A204.1 (cell line): ENCODE measurements at regions not wholly inside any gene's neighbourhood (a gene's known extent, or its start where the extent isn't known, plus 50 kb on each side); places are given as distances from the start of the nearest gene placed in this dataset.

ENCODE experiments used
- FAIRE-seq: peaks from 2 replicates; lab custom pipeline; 2012; peaks lifted over from hg19 to GRCh38; lab: Jason Lieb, UNC

DNA sequence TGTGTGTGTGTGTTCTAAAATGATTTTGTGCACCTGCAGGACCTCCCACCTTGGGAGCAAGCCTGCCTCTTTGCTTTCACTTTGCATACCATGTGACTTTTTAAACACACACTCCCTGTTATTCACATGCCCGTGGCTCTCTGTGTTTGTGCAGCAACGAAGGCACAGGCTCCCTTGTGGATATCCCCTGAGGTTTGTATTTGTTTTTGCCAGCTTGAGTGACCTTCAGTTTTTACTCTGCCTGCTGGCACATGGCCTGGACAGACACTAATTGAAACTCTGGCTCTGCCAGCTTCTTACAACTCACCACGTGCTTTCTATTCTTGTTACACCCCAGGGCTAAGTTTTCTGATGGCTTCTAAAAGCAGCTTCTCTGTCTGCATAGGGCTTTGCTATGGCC, 885.8 kb downstream of the SH3BGRL start:
- FAIRE-seq: no peak

DNA sequence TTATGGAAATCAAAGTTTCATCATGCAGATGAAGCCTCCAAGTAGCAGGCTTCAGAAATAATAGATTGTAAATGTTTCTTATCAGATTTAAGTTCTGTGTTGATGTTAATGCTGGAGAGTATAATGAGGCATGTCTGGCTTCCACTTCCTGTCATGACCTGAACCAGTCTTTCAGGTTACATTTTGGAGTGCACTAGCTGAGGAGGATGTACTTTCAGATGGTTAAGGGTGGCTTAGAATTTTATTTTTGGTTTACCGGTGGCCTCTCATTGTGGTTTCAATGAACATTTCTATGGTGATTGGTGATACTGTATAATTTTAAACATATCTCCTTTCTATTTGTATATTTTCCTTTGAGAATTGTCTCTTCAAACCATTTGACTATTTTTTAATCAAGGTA, 890.4 kb downstream of the SH3BGRL start:
- no peak for FAIRE-seq

DNA sequence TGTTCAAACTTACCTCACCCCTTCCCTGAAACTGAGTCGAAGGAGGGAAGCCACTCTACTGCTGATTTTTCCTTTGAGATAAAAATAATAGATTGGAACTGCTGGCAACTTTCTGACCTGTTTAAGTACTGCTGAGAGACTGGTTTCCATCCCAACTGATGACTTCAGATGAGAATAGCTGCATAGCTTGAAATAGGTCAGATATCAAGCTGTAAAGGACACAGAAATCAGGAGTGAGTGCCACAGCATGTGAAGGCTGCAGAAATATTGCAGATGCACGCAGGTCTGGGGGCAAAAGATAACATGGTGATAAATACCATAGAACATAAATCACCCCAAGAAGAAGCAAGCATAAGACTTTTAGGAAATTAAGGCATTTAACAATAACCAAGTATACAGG, 923.2 kb downstream of the SH3BGRL start:
- FAIRE-seq: no peak

DNA sequence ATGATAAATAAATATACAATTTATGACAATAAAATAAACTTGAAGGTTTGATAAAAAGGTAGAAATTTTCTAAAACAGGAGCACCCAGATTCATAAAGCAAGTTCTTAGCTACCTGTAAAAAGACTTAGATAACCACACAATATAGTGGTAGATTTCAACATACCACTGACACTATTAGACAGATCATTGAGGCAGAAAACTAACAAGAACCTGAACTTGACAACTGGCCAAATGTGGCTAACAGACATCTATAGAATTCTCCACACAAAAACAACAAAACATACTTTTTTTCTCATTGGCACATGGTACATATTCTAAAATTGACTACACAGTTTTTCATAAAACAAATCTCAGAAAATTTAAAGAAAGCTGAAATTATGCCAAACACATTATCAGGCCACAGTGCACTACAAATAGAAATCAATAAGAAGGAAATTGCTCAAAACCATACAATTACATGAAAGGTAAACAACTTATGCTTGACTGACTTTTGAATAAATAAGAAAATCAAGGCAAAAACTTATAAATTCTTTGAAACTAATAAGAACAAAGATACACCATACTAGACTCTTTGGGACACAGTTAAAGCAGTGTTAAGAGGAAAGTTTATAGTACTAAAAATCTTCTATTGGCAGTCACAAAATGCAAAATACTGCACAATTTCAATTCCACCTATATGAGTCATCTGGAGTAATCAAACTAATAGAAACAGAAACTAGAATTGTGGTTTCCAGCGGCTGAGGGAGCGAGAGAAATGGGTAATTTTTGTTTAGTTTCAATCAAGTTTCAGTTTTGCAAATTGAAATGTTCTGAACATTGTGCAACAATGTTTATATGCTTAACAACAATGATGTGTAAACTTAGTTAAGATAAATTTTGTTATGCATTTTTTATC, 925.6 kb downstream of the SH3BGRL start:
- no peak for FAIRE-seq

DNA sequence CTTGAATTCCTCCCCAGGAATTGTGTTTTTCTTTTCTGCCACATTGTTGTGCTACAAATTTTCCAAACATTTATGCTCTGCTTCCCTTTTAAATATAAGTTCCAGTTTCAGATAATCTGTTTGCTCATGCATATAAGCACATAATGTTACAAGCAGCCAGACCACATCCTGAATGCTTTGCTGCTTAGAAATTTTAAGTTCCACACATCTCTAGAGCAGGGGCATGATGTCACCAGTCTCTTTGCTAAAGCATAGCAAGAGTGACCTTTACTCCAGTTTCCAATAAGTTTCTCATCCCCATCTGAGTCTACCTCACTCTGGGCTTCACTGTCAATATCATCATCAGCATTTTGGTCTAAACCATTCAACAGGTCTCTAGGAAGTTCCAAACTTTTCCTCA, 932.5 kb downstream of the SH3BGRL start:
- no peak for FAIRE-seq

DNA sequence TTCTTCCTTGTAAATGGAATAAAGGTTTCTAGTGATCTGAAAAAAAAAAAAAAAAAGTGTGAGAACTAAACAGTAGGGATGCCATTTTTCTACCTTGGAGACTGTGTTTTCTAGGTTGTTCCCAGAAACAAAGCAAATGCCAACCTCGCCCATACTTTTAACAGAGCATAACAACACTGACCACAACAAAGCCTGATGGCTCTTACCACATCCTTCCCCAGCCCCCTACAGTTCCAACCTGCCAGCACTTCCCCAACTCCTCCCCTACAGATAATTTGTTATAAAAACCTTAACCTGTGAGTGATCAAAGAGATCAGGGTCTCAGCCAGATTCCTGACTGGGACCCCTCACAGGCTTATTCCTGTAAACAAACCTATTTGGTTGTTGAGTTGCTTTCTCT, 940.0 kb downstream of the SH3BGRL start:
- no peak for FAIRE-seq

DNA sequence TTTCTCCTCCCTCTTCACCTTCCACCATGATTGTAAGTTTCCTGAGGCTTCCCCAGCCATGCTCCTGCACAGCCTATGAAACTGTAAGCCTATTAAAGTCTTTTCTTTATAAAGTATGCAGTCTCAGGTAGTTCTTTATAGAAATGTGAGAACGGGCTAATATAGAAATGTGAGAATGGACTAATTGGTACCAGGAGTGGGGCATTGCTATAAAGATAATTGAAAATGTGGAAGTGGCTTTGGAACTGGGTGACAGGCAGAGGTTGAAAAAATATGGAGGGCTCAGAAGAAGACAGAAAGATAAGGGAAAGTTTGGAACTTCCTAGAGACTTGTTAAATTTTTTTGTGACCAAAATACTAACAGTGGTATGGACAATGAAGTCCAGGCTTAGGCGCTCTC, 959.3 kb downstream of the SH3BGRL start:
- no peak for FAIRE-seq

DNA sequence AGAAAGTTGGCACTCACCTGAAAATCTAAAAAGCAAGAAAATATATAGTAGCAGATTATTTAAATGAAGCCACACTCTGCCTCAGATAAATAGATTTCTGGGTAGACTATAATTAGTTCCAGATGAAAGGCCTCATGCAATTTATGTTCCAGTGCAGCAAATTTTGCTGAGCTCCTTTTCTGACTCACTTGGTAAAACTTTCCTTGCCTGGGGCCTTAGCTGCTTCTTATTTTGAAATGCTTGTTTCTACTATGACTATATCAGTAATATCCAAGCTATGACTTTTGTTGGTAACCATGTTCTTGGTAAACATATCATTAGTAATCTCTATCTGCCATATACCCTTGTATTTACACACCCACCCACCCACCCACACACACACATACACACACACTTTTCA, 961.8 kb downstream of the SH3BGRL start:
- no peak for FAIRE-seq

DNA sequence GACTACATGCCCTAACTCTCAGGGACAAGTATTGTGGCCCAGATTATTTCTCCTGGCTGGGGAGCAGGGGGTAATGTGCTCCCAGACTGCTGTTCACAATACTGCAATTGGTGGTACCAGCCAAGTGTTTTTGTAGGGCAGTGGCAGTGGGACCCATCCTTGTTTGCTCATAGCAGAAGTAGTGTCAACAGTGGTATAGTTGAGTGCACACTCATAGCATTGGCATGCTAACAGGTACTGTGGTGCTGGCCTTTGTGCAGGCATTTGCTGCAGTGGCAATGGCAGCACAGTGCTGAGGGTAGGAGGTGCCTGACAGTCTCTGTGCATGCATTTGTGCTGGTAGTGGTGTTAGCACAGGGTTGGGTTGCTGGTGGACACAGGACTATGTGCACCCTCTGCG, 995.0 kb downstream of the SH3BGRL start:
- no peak for FAIRE-seq

DNA sequence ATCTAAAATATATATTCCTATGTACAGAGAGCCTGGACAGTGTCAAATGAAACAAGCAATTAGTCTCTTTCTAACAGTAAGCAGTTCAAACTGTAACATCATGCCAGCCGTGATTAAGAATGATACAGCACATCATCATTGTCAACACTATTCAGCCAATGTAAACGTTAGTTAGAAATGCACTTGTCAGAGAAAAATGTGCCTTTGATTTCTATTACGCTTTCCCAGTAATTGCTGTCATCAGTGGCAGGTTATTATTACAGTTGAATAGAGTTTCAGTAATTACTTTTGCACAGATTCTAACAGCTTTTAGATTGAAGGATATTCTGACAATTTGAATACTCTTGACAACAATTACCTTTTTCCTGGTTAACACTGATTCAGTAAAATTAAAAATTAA, 1007.1 kb downstream of the SH3BGRL start:
- FAIRE-seq: no peak

DNA sequence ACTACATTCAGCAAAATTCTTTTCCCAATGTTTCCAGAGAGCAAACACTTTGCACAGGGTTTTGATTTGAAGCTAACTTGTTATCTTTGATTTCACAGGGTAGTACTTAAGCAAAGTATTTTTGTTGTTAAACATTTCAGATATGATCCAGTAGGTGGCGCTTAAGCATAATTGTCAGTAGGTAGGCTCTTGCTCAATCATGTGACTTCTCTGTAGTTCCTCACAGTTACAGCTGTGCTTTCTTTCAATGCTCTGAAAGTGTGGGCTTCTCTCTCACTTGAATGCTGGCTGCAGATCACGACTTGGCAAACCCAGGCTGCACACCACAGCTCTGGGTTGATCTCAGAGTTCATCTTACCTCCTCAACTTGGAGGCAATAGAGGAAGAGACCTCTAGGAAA, 1016.5 kb downstream of the SH3BGRL start:
- peak; percentile 48 for FAIRE-seq

DNA sequence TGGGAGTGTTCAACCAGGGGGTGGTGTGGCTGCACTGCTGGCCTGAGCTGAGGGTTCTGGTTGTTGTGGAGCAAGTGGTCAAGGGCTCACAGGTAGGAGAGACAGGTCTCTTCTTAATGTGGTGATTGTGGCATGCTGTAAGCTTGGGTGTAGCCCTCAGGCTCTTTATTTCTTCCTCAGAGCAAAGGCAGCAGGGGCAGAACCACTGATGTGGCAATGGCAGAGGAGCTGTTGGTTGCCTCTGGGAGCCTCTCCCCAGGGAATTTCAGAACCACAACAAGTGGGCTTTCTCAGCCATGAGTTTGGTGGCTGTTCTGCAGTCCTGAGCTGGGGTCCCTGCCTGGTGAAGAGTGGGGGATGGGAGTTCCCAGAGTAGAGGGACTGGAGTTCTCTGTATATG, 1017.2 kb downstream of the SH3BGRL start:
- FAIRE-seq: no peak

DNA sequence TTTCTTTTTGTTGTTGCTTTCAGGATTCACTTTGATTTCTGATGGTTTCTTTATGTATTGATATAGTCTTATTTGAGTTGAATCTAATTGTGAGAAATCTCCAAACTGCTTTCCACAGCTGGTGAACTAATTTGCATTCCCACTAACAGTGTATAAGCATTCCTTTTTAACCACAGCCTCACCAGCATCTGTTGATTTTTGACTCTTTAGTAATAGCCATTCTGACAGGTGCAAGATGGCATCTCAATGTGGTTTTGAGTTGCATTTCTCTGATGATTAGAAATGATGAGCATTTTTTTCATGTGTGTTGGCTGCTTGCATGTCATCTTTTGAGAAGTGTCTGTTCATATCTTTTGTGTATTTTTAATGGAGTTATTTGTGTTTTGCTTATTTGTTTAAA, 1023.1 kb downstream of the SH3BGRL start:
- FAIRE-seq: no peak

DNA sequence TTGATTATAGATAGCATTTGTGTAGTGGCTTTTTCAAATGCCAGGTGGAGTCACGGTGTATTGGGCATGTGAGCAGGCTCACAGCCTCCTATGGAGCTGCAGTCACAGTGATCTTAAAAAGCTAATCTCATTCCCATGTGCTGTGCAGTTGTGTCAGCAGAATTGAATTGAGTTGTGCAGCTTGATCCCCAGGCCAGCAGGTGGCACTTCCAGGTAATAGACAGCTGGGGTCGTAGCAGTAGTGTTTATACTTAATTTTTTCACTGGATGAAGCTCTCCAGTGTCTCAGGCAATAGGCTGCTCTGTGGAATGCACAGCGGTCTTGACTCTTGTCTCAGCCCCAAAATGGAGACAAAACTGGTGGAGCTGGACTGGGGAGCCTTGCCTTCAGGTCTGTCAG, 1028.1 kb downstream of the SH3BGRL start:
- FAIRE-seq: no peak

DNA sequence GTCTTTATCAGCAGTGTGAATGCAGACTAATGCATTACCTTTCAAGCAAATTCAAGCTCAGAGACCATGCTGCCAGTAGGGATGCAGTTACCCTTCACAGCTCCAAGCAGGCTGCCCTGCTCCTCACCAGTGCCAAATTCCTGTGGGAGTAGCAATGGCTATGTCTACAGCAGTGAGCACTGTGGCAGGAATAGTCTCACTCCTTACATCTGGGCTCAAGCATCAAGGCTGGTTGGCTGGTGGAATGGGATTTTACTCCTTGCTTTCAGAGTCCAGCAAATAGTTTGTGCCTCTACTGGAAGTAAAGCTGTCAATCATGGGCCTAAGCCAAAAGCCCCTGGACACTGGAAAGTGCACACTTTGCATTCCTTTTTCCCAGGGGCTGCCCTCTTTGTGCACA, 1030.8 kb downstream of the SH3BGRL start:
- no peak for FAIRE-seq

DNA sequence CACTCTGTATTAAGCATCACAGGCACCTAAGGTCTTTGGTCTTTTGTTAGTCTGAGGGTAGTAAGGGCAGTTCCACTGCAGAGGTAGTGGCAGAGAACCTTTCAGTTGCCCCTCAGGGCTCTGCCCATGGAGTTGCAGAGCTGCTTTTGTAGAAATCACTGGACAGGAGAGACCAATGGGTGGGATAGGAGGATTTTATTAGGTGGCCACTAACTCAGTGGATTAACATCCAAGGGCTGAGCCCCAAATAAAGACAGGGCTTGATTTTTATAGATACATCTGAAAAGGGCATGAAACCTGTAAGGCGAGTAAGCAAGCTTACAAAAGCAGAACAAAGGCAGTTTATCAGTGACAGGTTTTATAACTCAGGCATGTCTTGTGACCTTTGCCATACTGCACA, 1035.4 kb downstream of the SH3BGRL start:
- FAIRE-seq: no peak
